ENCODE measurements at regions not wholly inside any gene's neighbourhood (a gene's known extent, or its start where the extent isn't known, plus 50 kb on each side); places are given as distances from the start of the nearest gene placed in this dataset.

GRCh38 chr3:105197863-105198262 is 168.8 kb upstream of the ALCAM start:
- TF ChIP-seq, protein P1, sequence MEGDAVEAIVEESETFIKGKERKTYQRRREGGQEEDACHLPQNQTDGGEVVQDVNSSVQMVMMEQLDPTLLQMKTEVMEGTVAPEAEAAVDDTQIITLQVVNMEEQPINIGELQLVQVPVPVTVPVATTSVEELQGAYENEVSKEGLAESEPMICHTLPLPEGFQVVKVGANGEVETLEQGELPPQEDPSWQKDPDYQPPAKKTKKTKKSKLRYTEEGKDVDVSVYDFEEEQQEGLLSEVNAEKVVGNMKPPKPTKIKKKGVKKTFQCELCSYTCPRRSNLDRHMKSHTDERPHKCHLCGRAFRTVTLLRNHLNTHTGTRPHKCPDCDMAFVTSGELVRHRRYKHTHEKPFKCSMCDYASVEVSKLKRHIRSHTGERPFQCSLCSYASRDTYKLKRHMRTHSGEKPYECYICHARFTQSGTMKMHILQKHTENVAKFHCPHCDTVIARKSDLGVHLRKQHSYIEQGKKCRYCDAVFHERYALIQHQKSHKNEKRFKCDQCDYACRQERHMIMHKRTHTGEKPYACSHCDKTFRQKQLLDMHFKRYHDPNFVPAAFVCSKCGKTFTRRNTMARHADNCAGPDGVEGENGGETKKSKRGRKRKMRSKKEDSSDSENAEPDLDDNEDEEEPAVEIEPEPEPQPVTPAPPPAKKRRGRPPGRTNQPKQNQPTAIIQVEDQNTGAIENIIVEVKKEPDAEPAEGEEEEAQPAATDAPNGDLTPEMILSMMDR (IDR thresholded peaks at IDR 0.05; ENCODE audit: poor library complexity) = no peak
- TF ChIP-seq EZH2 (IDR thresholded peaks at IDR 0.05; ENCODE audit: borderline replicate concordance) = no peak
